ENCODE measurements at regions not wholly inside any gene's neighbourhood (a gene's known extent, or its start where the extent isn't known, plus 50 kb on each side); places are given as distances from the start of the nearest gene placed in this dataset.
"Not testable (repeated sequence)": the region's sequence is repeated elsewhere in the genome, so short reads cannot be mapped to it uniquely, and the experiment has no call there.

- DNase-seq (ENCODE audit: low read depth), result peak; percentile 5
These were observed 50.4 kb upstream of the SOD1 start for GRCh38 chr21:31609081-31609480.

- DNase-seq (ENCODE audit: low read depth), result no peak
These were observed 51.7 kb upstream of the SOD1 start for GRCh38 chr21:31607791-31608190.

GRCh38 chr21:31606081-31606874, 53.2 kb upstream of the SOD1 start:
- no peak for DNase-seq (ENCODE audit: low read depth)

- DNase-seq (ENCODE audit: low read depth), result peak; percentile 23
These were observed 54.8 kb upstream of the SOD1 start for GRCh38 chr21:31604591-31605190.

GRCh38 chr21:31599563-31599962, 59.9 kb upstream of the SOD1 start:
- DNase-seq (ENCODE audit: low read depth), result no peak

GRCh38 chr21:31599013-31599412, 60.5 kb upstream of the SOD1 start:
- no peak for DNase-seq (ENCODE audit: low read depth)

- DNase-seq (ENCODE audit: low read depth), result no peak
These were observed 61.8 kb upstream of the SOD1 start for GRCh38 chr21:31597683-31598082.

GRCh38 chr21:31596055-31596454, 63.4 kb upstream of the SOD1 start:
- no peak for DNase-seq (ENCODE audit: low read depth)

- DNase-seq (ENCODE audit: low read depth), result no peak
These were observed 64.8 kb upstream of the SOD1 start for GRCh38 chr21:31594726-31595125.

GRCh38 chr21:31594279-31594678, 65.2 kb upstream of the SOD1 start:
- DNase-seq (ENCODE audit: low read depth), result no peak

- no peak for DNase-seq (ENCODE audit: low read depth)
These were observed 66.4 kb upstream of the SOD1 start for GRCh38 chr21:31592963-31593560.

GRCh38 chr21:31592516-31592915, 67.0 kb upstream of the SOD1 start:
- DNase-seq (ENCODE audit: low read depth), result no peak

GRCh38 chr21:31589820-31590219, 69.7 kb upstream of the SOD1 start:
- DNase-seq (ENCODE audit: low read depth), result no peak

GRCh38 chr21:31586118-31586517, 73.4 kb upstream of the SOD1 start:
- DNase-seq (ENCODE audit: low read depth), result no peak

- DNase-seq (ENCODE audit: low read depth), result not testable (repeated sequence)
These were observed 75.6 kb upstream of the SOD1 start for GRCh38 chr21:31583937-31584336.

- no peak for DNase-seq (ENCODE audit: low read depth)
These were observed 76.0 kb upstream of the SOD1 start for GRCh38 chr21:31583498-31583897.

GRCh38 chr21:31580866-31581276, 78.6 kb upstream of the SOD1 start:
- DNase-seq (ENCODE audit: low read depth), result peak; percentile 41

- DNase-seq (ENCODE audit: low read depth), result no peak
These were observed 82.2 kb upstream of the SOD1 start for GRCh38 chr21:31577271-31577670.

GRCh38 chr21:31576428-31576827, 83.1 kb upstream of the SOD1 start:
- DNase-seq (ENCODE audit: low read depth), result peak; percentile 20

GRCh38 chr21:31573217-31573616, 86.3 kb upstream of the SOD1 start:
- no peak for DNase-seq (ENCODE audit: low read depth)

- no peak for DNase-seq (ENCODE audit: low read depth)
These were observed 87.6 kb upstream of the SOD1 start for GRCh38 chr21:31571879-31572278.

GRCh38 chr21:31570824-31571566, 88.5 kb upstream of the SOD1 start:
- no peak for DNase-seq (ENCODE audit: low read depth)
